ENCODE measurements at regions not wholly inside any gene's neighbourhood (a gene's known extent, or its start where the extent isn't known, plus 50 kb on each side); places are given as distances from the start of the nearest gene placed in this dataset.

DNA sequence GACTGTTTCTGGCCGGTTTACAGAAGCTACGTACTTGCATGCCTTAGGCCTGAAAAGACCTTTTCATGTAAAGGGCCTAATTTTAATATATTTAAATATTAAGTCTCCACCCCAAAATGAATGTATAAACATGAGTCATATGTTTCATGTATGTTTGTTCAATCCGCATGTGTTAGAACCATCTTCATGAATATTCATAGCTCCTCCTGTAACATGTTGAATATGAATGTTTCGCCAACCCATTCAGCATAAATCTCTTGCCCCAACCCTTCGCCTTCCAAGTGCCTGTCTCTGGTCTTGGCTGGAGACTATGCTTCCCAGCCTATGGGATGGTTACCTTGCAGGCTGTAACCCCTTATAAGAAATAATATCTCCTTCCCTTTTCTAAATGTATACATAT is 212.5 kb downstream of the SCG2 start:
- TF ChIP-seq, protein P1, sequence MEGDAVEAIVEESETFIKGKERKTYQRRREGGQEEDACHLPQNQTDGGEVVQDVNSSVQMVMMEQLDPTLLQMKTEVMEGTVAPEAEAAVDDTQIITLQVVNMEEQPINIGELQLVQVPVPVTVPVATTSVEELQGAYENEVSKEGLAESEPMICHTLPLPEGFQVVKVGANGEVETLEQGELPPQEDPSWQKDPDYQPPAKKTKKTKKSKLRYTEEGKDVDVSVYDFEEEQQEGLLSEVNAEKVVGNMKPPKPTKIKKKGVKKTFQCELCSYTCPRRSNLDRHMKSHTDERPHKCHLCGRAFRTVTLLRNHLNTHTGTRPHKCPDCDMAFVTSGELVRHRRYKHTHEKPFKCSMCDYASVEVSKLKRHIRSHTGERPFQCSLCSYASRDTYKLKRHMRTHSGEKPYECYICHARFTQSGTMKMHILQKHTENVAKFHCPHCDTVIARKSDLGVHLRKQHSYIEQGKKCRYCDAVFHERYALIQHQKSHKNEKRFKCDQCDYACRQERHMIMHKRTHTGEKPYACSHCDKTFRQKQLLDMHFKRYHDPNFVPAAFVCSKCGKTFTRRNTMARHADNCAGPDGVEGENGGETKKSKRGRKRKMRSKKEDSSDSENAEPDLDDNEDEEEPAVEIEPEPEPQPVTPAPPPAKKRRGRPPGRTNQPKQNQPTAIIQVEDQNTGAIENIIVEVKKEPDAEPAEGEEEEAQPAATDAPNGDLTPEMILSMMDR (IDR thresholded peaks at IDR 0.05; ENCODE audit: insufficient read depth, low read depth, low read length, missing control alignments) = no peak
- H3K4me3 ChIP-seq (ENCODE audit: low read depth, low read length) = no peak overlapping the region
- no peak for DNase-seq (ENCODE audit: low read depth)

DNA sequence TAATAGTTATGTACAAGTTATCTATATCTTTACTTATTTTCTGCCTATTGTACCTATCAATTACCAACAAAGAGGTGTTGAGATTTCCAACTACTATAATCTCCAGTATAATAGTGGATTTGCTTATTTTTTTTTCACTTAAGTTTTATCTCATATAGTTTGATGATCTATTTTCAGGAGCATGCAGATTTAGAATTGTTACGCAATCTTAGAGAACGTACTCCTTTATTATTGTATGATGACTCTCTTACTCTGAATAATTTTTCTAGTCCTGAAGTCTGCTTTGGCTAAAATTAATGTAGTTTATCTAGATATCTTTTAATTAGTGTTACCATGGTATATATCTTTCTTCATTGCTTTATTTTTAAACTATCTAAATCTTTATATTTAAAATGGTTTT is 205.2 kb downstream of the SCG2 start:
- DNase-seq (ENCODE audit: low read depth) = no peak
- H3K4me3 ChIP-seq (ENCODE audit: low read depth, low read length) = no peak overlapping the region
- TF ChIP-seq, protein P1 (IDR thresholded peaks at IDR 0.05; ENCODE audit: insufficient read depth, low read depth, low read length, missing control alignments) = no peak

DNA sequence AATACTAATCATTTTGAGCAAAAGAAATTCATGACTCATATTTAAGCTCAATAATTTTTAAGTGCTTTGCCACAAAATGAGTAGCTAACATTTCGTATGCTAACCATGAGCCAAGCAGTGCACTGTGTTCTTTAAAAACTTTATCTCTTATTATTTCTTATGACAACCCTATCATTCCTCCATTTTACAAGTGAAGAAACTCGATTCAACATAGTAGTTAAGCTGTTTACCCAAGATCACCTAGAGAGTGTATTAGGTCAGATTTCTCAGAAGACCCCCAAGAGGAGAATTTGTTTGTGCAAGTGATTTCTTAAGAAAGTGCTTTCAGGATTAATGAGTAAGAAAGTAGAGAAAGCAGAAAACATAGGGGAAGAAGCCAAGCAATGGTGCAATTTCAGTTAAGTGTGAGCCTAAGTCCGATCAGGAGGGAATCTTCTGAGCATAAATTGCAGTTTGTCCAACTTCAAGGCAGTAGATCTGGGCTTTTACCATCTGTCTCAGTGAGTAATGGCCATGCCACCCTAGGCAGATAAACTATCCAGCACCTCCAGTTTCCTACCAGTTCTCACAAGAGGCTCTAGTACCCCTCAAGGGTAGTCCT is 202.7 kb downstream of the SCG2 start:
- DNase-seq (ENCODE audit: low read depth) = no peak
- TF ChIP-seq, protein P1 (IDR thresholded peaks at IDR 0.05; ENCODE audit: insufficient read depth, low read depth, low read length, missing control alignments) = no peak
- no peak overlapping the region for H3K4me3 ChIP-seq (ENCODE audit: low read depth, low read length)

DNA sequence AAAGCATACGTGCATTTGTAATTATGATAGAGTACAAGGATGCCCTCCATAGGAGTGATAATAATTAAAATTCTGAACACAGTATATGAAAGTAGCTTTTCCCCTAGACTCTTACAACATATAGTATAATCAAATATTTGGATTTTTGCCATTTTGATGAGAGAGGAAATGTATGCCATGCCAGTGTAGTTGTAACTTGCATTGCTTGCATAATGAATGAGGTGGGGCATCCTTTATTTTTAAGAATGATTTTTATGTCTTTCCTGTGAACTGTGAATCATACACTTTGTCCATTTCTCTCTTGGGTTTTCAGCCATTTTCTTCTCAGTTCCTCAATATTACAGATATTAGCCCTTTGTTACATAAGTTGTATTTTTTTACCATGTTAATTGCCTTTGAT is 197.5 kb downstream of the SCG2 start:
- H3K4me3 ChIP-seq (ENCODE audit: low read depth, low read length) = no peak overlapping the region
- TF ChIP-seq, protein P1 (IDR thresholded peaks at IDR 0.05; ENCODE audit: insufficient read depth, low read depth, low read length, missing control alignments) = no peak
- no peak for DNase-seq (ENCODE audit: low read depth)

DNA sequence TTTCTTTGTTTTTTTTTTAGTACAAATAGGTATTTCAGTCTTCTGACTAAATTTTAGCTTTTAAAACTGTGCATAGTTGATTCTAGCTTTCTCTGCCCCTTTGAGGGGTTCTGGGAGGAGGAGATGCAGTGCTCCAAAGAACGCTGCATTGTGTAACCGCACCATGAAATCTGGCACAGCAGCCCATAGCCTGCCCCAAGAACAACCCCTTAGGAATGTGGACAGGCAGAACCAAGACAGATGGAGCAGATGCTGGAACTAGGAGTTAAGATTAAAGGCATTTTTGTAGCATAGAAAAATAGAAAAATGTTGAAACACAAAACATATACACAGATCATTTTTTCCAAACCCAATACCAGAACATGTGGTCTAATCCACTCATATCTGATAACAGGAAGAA is 187.5 kb downstream of the SCG2 start:
- TF ChIP-seq, protein P1 (IDR thresholded peaks at IDR 0.05; ENCODE audit: insufficient read depth, low read depth, low read length, missing control alignments) = no peak
- no peak overlapping the region for H3K4me3 ChIP-seq (ENCODE audit: low read depth, low read length)
- no peak for DNase-seq (ENCODE audit: low read depth)

DNA sequence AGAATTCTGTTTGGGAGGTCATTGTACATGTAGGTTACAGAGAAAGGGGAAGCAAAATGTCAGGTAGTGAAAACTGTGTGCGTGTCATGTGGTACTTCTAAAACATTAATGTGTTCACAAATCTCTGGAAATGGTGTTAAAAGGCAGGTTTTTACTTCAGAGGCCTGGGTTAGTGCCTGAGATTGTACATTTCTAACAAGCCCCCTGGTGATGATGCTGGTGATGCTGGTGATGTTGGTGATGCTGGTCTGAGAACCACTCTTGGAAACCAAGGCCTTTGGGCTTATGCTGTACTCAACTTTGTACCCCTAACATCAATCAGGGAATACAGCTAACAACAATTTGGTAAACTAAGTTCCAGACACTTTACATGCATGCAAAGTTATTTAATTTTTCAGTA is 187.1 kb downstream of the SCG2 start:
- H3K4me3 ChIP-seq (ENCODE audit: low read depth, low read length) = no peak overlapping the region
- TF ChIP-seq, protein P1 (IDR thresholded peaks at IDR 0.05; ENCODE audit: insufficient read depth, low read depth, low read length, missing control alignments) = no peak
- DNase-seq (ENCODE audit: low read depth) = no peak
